ENCODE measurements at regions not wholly inside any gene's neighbourhood (a gene's known extent, or its start where the extent isn't known, plus 50 kb on each side); places are given as distances from the start of the nearest gene placed in this dataset.

- TF ChIP-seq CTCF (IDR thresholded peaks at IDR 0.05), result no peak
- TF ChIP-seq POLR2A (IDR thresholded peaks at IDR 0.05), result no peak
These were observed 88.5 kb upstream of the NFASC start for GRCh38 chr1:204782118-204782700.

Measured in tibial nerve (tissue), 3 donors.